ENCODE measurements at regions not wholly inside any gene's neighbourhood (a gene's known extent, or its start where the extent isn't known, plus 50 kb on each side); places are given as distances from the start of the nearest gene placed in this dataset.
"Not testable (repeated sequence)": the region's sequence is repeated elsewhere in the genome, so short reads cannot be mapped to it uniquely, and the experiment has no call there.

GRCh38 chr6:144624716-144625115, 339.6 kb downstream of the UTRN start:
- no peaks in the 10 kb centered on the region for H3K27me3 ChIP-seq (ENCODE audit: low read depth)
- no peaks in the 10 kb centered on the region for H3K36me3 ChIP-seq
- ATAC-seq (no peak), DNase-seq (no peak)
- no peak overlapping the region for H3K4me3 ChIP-seq
- no peaks in the 10 kb centered on the region for H3K4me1 ChIP-seq
- no peaks in the 10 kb centered on the region for H3K9me3 ChIP-seq
- intact Hi-C loops (cut with DNase I), result no loop called here
- H3K27ac ChIP-seq, result no peak overlapping the region
- no peak for TF ChIP-seq CTCF (IDR thresholded peaks at IDR 0.05)

DNA sequence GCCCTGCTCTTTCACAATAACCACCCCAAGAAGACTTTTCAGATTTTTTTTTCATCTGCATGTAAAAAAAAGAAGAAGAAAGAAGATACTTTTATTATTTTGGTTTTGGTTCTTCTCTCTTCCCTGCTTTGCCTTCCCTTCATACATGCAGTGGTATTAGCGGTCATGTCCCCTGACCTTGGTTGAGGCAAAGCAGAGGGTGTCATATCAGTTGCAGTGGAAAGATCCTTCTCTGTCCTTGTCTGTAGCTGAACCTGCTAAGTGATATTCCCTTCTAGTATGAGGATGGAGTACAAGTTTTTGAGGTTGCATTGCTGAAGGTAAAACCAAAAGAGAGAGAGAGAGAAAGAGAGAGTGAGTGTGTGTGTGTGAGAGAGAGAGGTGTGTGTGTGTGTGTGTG, 345.7 kb downstream of the UTRN start:
- H3K36me3 ChIP-seq, result no peaks in the 10 kb centered on the region
- TF ChIP-seq CTCF (IDR thresholded peaks at IDR 0.05), result no peak
- no peak overlapping the region for H3K27ac ChIP-seq
- H3K4me3 ChIP-seq, result no peak overlapping the region
- ATAC-seq, result no peak
- H3K27me3 ChIP-seq (ENCODE audit: low read depth), result no peaks in the 10 kb centered on the region
- DNase-seq, result no peak
- H3K4me1 ChIP-seq, result no peaks in the 10 kb centered on the region
- intact Hi-C loops (cut with DNase I), result no loop called here
- no peaks in the 10 kb centered on the region for H3K9me3 ChIP-seq

DNA sequence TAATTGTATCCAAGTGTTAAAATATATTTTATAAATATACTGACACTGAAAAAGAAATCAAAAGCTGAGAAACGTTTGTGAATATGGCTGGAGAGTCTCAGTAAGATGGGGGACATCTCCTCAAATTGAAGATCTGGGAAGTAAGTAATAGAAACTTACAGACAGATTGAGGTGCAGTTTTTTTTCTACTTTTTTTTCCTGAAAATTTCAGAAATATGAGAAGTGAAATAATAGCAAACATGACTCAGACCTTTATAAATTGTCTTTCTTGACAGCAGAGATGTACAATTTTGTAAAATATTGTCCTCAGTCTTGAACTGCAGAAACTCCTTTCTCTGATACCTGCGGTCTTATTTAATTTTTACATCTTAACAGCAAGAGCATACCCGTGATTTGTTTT, 347.1 kb downstream of the UTRN start:
- ATAC-seq, result no peak
- TF ChIP-seq CTCF (IDR thresholded peaks at IDR 0.05), result no peak
- Histone ChIP-seq H3K9me3 (no peaks in the 10 kb centered on the region), H3K4me3 (no peak overlapping the region), H3K4me1 (no peaks in the 10 kb centered on the region), H3K27me3 (ENCODE audit: low read depth) (no peaks in the 10 kb centered on the region), H3K36me3 (no peaks in the 10 kb centered on the region), H3K27ac (no peak overlapping the region)
- intact Hi-C loops (cut with DNase I), result no loop called here
- no peak for DNase-seq

DNA sequence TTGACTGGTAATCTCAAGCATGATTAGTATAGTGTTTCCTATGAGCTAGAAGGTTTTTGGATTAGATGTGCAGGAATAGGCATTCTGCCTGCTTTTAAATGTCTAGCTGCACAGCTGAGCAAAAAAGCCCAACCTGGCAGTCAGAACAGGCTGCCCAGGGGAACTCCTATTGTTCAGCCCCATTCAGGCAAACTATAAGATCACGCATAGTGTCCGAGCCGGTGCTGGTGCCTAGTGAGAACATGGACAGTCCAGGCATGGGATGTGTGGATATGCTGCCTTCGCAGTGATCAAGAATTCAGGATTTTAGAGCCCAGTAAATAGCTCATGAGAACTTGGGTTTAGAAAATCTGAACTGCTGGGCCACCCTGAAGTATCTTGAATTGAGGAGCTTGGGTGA, 348.8 kb downstream of the UTRN start:
- Histone ChIP-seq H3K36me3 (no peaks in the 10 kb centered on the region), H3K4me3 (no peak overlapping the region), H3K4me1 (no peaks in the 10 kb centered on the region), H3K9me3 (no peaks in the 10 kb centered on the region), H3K27ac (no peak overlapping the region), H3K27me3 (ENCODE audit: low read depth) (no peaks in the 10 kb centered on the region)
- intact Hi-C loops (cut with DNase I), result no loop called here
- no peak for DNase-seq
- no peak for TF ChIP-seq CTCF (IDR thresholded peaks at IDR 0.05)
- no peak for ATAC-seq

- H3K4me3 ChIP-seq, result no peak overlapping the region
- H3K27ac ChIP-seq, result no peak overlapping the region
- no peak for DNase-seq
- no peaks in the 10 kb centered on the region for H3K9me3 ChIP-seq
- no peaks in the 10 kb centered on the region for H3K4me1 ChIP-seq
- TF ChIP-seq CTCF (IDR thresholded peaks at IDR 0.05), result no peak
- no peaks in the 10 kb centered on the region for H3K27me3 ChIP-seq (ENCODE audit: low read depth)
- H3K36me3 ChIP-seq, result no peaks in the 10 kb centered on the region
- ATAC-seq, result no peak
- intact Hi-C loops (cut with DNase I), result no loop called here
Measured at GRCh38 chr6:144634371-144634770, 349.2 kb downstream of the UTRN start.

- ATAC-seq (no peak), DNase-seq (no peak)
- H3K27me3 ChIP-seq (ENCODE audit: low read depth), result no peaks in the 10 kb centered on the region
- H3K4me1 ChIP-seq, result no peaks in the 10 kb centered on the region
- no peak for TF ChIP-seq CTCF (IDR thresholded peaks at IDR 0.05)
- H3K4me3 ChIP-seq, result no peak overlapping the region
- no peak overlapping the region for H3K27ac ChIP-seq
- H3K9me3 ChIP-seq, result no peaks in the 10 kb centered on the region
- no peaks in the 10 kb centered on the region for H3K36me3 ChIP-seq
- intact Hi-C loops (cut with DNase I), result no loop called here
Measured at GRCh38 chr6:144635051-144635450, 349.9 kb downstream of the UTRN start.

DNA sequence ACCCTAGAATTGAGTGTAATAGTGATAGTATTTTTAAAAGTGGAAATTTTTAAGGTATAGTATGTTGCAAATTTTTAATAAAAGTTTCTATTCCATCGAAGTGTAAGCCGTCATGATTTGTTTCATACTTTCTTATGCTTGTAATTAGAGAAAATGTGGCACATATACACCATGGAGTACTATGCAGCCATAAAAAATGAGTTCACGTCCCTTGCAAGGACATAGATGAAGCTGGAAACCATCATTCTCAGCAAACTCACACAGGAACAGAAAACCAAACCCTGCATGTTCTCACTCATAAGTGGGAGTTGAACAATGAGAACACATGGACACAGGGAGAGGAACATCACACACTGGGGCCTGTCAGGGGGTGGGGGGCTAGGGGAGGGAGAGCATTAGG, 350.9 kb downstream of the UTRN start:
- DNase-seq; intact Hi-C loops (cut with DNase I); H3K27ac ChIP-seq; H3K9me3 ChIP-seq; H3K27me3 ChIP-seq (ENCODE audit: low read depth); ATAC-seq; H3K36me3 ChIP-seq; H3K4me3 ChIP-seq; H3K4me1 ChIP-seq: not testable (repeated sequence)
